Islet precursor cell (in vitro differentiated cells): ENCODE measurements at regions not wholly inside any gene's neighbourhood (a gene's known extent, or its start where the extent isn't known, plus 50 kb on each side); places are given as distances from the start of the nearest gene placed in this dataset.

Experiments used
- DNase-seq: peaks from one replicate; pipeline ENCODE4 v3.0.0-alpha.2; 2018

DNA sequence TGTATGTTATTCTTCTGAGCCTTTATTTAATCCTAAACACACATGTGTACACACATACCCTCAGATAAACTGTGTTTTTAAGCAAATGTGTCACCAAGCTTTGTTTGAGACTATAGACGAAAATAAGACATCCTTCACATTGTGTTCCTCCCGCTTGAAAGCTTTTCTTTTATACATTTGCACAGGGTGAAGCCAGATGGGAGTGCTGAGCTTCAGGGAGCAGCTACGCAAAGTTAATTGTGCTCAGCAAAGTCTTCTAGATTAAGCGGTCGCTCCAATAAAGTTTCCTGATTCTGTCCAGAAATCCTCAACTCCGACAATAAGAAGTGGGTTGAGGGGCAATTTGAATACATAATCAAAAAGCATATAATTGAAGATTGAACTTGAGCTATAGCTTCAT lies 117.2 kb upstream of the ARGLU1 start:
- no peak for DNase-seq

DNA sequence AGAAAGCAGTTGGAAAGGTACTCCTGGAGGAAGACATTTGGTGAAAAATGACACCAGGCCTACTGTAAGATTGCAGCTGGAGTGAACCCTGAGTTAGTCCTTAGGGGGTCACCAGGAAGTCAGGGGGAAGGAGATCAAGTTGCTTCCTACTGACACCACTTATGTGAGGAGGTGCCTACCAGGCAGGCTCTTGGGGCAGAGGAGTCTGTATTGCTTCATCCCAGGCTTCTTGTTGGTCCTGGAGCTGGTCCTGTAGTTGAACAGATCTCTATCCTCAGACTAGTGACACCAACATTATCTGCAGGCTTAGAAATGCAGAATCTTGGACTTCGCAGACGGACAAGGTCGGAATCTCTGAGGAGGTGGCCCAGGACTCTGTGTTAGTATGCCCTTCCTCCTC lies 116.0 kb upstream of the ARGLU1 start:
- no peak for DNase-seq

GRCh38 chr13:106683179-106683578 lies 115.2 kb upstream of the ARGLU1 start:
- no peak for DNase-seq

GRCh38 chr13:106681997-106682396 lies 114.1 kb upstream of the ARGLU1 start:
- no peak for DNase-seq

DNA sequence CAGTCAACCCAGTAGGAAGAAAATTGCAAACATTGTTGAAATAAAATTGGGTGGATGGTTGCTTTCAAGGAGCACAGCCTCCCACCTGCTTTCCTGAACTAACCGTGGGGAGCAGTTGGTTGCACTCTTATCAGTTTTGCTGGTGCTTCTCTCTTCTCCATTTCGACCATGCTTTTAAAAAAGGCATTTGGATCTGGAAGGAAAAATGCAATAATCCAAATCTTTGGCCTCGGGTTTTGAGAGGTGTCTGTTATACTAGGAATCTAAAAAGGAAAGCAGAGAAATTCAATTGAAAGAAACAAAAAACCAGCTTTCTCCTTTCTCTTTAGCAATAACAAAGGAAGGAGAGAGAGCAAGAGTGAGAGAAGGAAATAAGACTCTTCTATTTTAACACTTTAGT lies 113.6 kb upstream of the ARGLU1 start:
- DNase-seq: no peak

DNA sequence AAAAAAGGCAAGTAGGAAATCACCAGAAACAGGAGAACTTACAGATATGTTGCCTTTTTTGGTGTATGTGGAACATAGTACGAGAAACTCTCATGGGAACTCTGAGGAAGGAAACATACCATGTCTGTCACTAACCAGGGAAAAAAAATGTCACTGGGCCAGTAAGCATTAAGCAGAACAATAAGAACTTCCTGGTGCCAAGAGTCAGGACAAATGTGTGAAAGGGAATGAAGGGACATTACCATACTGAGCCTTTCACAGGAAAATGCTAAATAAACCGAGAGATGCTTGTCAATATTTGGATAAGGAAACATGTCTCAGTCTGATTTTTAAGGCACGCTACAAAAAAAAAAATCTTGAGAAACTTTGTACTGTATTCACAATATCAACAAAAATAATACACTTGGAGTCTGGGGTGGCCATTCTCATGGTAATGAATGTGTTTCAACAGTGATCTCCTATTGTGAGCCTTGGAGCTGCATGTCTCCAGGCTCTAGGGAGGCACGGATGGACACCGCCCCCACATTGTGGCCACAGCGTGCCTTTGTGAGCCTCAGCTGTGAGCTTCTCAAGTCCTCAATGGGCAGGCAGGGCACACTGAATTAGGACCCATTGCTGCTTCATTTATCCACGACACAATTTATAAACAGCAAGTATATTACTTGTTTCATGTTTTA lies 113.0 kb upstream of the ARGLU1 start:
- DNase-seq: no peak

DNA sequence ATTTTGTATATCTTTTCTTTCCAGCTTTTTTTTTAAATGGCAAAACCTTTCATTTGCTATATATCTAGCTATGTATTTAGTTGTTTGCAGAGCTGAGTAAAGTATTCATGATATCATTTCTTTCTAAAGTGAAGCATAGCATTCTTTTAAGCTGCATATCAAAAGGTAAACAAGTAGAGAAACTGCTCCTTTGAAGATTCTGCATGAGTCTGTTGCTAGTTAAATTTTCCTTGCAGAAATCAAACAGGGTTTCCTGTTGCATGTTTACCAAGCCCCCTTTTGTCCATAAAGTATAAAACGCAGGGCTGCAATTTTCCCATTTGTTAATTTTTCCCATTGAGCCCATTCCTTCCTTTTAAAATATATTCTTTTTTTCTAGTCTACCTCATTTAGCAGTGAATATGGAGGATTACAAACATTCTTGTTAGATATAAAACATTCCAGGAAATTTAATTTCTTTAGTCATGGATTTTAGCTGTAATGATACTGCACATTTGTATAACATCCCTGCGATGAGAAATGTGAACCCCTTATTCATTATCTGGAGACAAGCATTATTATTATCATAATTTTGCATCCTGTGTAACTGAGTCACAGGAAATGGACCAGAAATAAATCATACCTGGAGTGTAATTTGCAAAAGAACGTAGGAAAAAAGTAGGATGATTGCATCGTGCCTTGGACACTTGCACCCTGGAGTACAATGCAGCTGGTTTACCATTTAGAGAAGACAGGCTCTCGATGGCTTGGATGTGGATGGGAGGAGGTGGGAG lies 110.9 kb upstream of the ARGLU1 start:
- no peak for DNase-seq

DNA sequence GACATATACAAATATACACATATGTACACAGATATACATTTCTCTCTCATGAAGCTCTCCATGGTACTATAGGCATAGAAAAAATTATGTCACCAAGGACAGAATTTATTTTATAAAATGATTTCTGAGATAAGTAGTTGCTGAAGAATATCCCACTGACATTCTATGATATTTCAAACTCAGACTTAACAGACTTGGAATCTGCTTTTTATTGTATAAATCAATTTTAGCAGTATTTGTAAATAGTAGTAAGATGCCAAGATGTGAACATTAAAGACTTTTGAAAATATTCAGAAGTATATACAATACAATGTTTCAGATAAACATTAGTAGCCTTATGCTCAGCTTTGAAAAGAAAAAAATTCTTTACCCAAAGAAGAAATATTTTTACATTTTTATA lies 107.4 kb upstream of the ARGLU1 start:
- DNase-seq: no peak

DNA sequence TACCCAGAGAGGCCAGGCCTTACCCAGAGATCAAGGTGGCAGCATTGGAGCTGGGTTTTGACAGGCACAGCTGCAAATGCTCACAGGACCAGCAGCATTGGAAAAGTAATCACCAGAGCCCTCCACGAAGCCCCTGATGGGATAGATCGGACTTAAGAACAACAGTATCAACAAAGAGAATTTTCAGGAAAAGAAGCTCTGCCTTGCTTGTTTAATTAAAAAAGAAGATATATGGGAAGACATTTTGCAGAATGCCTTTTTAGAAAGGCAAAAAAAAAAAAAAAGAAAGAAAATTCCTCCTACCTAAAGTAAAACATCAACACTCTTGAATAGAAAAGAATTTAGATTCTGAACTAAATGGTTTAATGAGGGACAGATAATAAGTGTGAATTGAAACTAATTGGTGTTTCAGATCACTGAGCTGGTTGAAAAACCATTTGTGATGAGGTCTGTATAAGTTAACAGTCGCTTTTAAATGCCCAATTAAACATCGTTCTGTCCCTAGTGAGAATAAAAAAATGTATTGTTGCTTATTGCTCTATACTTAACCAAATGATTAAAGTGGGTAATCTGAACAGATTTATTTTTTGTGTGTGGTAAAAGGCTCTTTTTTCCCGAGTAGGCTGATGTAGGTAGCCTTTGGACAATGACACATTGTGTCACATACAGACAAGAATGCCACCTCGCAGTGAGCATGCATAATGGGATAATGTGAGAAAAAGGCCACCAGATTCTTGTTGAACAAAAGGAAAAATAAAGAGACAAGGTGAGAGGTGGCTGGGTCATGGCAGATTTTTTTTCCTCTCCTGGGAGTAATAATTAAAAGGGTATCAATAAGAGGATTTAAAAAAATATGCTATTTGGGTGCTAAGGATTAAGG lies 93.0 kb upstream of the ARGLU1 start:
- no peak for DNase-seq

GRCh38 chr13:106657104-106657503 lies 89.2 kb upstream of the ARGLU1 start:
- no peak for DNase-seq

DNA sequence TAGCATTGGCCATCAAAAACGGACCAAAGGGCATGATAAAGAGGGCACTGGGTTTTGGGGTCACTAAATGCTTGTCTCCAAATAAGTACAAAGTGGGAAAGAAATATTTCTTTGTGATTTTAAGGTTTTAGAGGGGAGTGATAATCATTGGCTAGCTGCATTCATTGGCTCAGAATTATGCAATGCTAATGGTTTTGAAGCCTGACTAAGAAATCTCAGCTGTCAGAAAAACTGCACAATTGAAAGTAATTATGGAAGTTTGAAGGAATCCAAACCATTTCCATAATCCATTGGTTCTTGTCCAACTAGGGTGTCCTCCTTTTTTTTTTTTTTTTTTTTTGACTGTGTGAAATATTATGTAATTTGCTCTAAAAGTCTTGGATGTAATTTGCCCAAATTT lies 88.2 kb upstream of the ARGLU1 start:
- DNase-seq: no peak

GRCh38 chr13:106651442-106651841 lies 83.5 kb upstream of the ARGLU1 start:
- DNase-seq: no peak

GRCh38 chr13:106650690-106651205 lies 82.8 kb upstream of the ARGLU1 start:
- DNase-seq: no peak

GRCh38 chr13:106649495-106649894 lies 81.6 kb upstream of the ARGLU1 start:
- no peak for DNase-seq

- DNase-seq: no peak
These were observed 72.6 kb upstream of the ARGLU1 start for GRCh38 chr13:106640515-106640914.

GRCh38 chr13:106637519-106637918 lies 69.6 kb upstream of the ARGLU1 start:
- DNase-seq: no peak

GRCh38 chr13:106636492-106636891 lies 68.6 kb upstream of the ARGLU1 start:
- DNase-seq: no peak

- no peak for DNase-seq
These were observed 67.7 kb upstream of the ARGLU1 start for GRCh38 chr13:106635616-106636015.

- no peak for DNase-seq
These were observed 65.4 kb upstream of the ARGLU1 start for GRCh38 chr13:106633321-106633720.

GRCh38 chr13:106630650-106631049 lies 62.7 kb upstream of the ARGLU1 start:
- DNase-seq: no peak

- DNase-seq: no peak
These were observed 62.2 kb upstream of the ARGLU1 start for GRCh38 chr13:106630162-106630561.

DNA sequence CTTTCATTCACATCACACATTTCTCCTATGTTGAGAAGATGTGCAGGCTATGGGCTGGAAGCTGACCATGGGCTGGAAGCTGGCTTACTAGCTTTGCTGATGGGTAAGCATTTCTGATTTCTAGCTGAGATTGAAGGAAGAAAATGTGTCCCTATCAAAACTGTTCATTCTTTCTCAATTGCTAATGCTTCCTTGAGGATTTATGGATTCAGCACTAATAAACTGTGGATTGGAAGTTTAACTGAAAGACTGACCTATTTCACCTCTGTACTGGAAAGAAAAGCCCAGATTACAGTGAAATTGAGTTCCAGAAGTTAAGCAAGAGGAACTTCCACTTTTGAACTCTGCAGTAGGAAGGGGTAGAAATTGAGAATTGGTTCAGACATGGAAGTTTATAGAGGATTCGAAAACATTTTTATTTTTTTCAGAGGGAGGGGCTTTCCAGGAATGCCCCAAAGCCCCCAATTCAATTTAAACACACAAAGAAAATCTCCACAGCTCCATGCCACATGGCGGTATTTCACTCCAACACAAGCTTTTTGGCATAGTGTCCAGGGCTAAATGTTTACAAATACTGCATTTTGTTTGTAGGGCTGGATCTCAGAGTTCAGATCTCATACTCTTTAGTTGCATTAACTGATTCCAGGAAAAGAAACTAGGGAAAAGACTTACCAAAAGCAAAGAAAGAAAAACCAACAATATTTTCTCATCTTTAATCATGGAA lies 61.2 kb upstream of the ARGLU1 start:
- DNase-seq: no peak

DNA sequence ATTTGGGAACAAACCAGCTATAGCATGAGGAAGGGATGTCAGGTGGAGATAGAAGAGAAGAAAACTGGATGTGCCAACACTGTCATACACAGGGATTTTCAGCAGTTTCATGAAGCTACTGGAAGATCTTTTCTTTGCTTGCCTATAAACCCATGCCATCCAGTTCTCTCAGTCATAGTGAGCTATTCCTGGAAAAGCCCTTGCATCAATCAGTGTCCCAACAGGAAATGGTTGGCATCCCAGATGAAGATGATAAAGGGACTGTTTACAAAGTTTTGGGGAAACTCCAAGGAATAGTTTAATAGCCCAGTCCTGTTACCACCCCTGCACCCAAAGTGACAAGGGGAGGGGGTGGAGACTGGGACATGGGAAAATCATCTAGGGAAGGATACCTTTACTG lies 58.5 kb upstream of the ARGLU1 start:
- no peak for DNase-seq
